B cell (primary cell): ENCODE measurements at regions not wholly inside any gene's neighbourhood (a gene's known extent, or its start where the extent isn't known, plus 50 kb on each side); places are given as distances from the start of the nearest gene placed in this dataset.

ENCODE experiments used
- ATAC-seq: fragments of 200-7000 bp; cut with Tn5 transposase; one replicate; pipeline ENCODE4 v1.10.0; 2021; ENCODE audit warnings: low read depth, mild to moderate bottlenecking, moderate number of reproducible peaks, moderate library complexity
- CTCF ChIA-PET: fragments of 350-600 bp; sonication (Branson Sonifier 250); formaldehyde crosslinking; loops from one replicate; lab custom pipeline; 2021; ENCODE audit warnings: antibody characterized with exemption, inconsistent platforms; lab: Charles Lee
- POLR2A ChIA-PET: fragments of 350-600 bp; sonication (Branson Sonifier 250); formaldehyde crosslinking; loops from one replicate; lab custom pipeline; 2021; ENCODE audit warnings: antibody characterized with exemption; lab: Charles Lee
- DNase-seq: peaks from one replicate; pipeline ENCODE4 v3.0.0; 2013
- H2AFZ ChIP-seq: 2 replicates; pipeline ENCODE4 v1.6.1; 2012; ENCODE audit warnings: mild to moderate bottlenecking, low read depth, low read length; ENCODE audit not compliant: insufficient read depth, poor library complexity, severe bottlenecking
- H3K27ac ChIP-seq, 2 donors: 1 replicate in 1 of 2; 2 replicates in 1 of 2; pipeline ENCODE4 v1.5.1; 2012 to 2013; ENCODE audit warnings: low read length in 2 of 2, mild to moderate bottlenecking in 2 of 2, moderate library complexity in 1 of 2
- H3K27me3 ChIP-seq, 4 experiments: fragments of 200-600 bp in 1 of 4; sonication (generic) in 1 of 4; replicated peaks in 1 of 4; 1 replicate in 2 of 4; 2 replicates in 2 of 4; pipeline versions ENCODE4 v1.6.1 to v1.7.0; 2013 to 2016; ENCODE audit warnings: low read length in 3 of 4, mild to moderate bottlenecking in 2 of 4, mixed read lengths in 1 of 4, moderate library complexity in 1 of 4; ENCODE audit not compliant: insufficient read depth in 4 of 4, control insufficient read depth in 3 of 4; ENCODE audit errors: control extremely low read depth in 1 of 4
- H3K36me3 ChIP-seq, 2 experiments: replicated peaks in 1 of 2; 1 replicate in 1 of 2; 2 replicates in 1 of 2; pipeline versions ENCODE4 v1.6.1 to v1.7.1; 2013; ENCODE audit warnings: low read length in 1 of 2; ENCODE audit not compliant: insufficient read depth in 2 of 2, control insufficient read depth in 1 of 2; ENCODE audit errors: control extremely low read depth in 1 of 2, extremely low read depth in 1 of 2
- H3K4me1 ChIP-seq, 2 donors: fragments of 200-600 bp in 1 of 2; sonication (generic) in 1 of 2; 1 replicate in 1 of 2; 2 replicates in 1 of 2; pipeline versions ENCODE4 v1.5.1 to v1.6.1; 2013 to 2017; ENCODE audit warnings: low read length in 2 of 2; ENCODE audit not compliant: control insufficient read depth in 2 of 2, insufficient read depth in 2 of 2
- H3K4me2 ChIP-seq: replicated peaks from 2 replicates; pipeline ENCODE3; 2012; ENCODE audit warnings: mild to moderate bottlenecking, low read depth, low read length; ENCODE audit not compliant: poor library complexity, severe bottlenecking
- H3K4me3 ChIP-seq, 5 experiments: fragments of 200-600 bp in 1 of 5; sonication (generic) in 1 of 5; 1 replicate in 3 of 5; 2 replicates in 2 of 5; pipeline versions ENCODE4 v1.5.1 to v1.7.0; 2011 to 2016; ENCODE audit warnings: low read length in 4 of 5, mild to moderate bottlenecking in 4 of 5, low read depth in 2 of 5, control low read depth in 1 of 5, moderate library complexity in 1 of 5; ENCODE audit not compliant: insufficient read depth in 1 of 5; ENCODE audit errors: control extremely low read depth in 1 of 5, extremely low read depth in 1 of 5
- H3K79me2 ChIP-seq: fragments of 200-600 bp; sonication (generic); one replicate; pipeline ENCODE4 v1.6.0; 2016; ENCODE audit warnings: low read length; ENCODE audit not compliant: control insufficient read depth, insufficient read depth
- H3K9ac ChIP-seq: fragments of 200-600 bp; sonication (generic); 2 replicates; pipeline ENCODE4 v1.6.1; 2017; ENCODE audit warnings: mild to moderate bottlenecking, low read length, moderate library complexity
- H3K9me3 ChIP-seq, 3 donors: one replicate each; pipeline versions ENCODE4 v1.6.1 to v1.7.1; 2013; ENCODE audit warnings: low read length in 2 of 3; ENCODE audit not compliant: control insufficient read depth in 2 of 3, insufficient read depth in 1 of 3; ENCODE audit errors: control extremely low read depth in 1 of 3
- H4K20me1 ChIP-seq: 2 replicates; pipeline ENCODE4 v1.6.0; 2012; ENCODE audit warnings: mild to moderate bottlenecking, low read length; ENCODE audit not compliant: insufficient read depth, control insufficient read depth, poor library complexity, severe bottlenecking
- H3K27ac Mint-ChIP-seq: one replicate; pipeline ENCODE4 v1.8.0; 2021; ENCODE audit warnings: mixed read lengths
- H3K27me3 Mint-ChIP-seq: one replicate; pipeline ENCODE4 v1.8.0; 2021; ENCODE audit warnings: mixed read lengths
- H3K4me1 Mint-ChIP-seq: one replicate; pipeline ENCODE4 v1.8.0; 2021; ENCODE audit warnings: mixed read lengths
- H3K4me3 Mint-ChIP-seq: one replicate; pipeline ENCODE4 v1.8.0; 2021; ENCODE audit warnings: mixed read lengths
- H3K9me3 Mint-ChIP-seq: one replicate; pipeline ENCODE4 v1.8.0; 2022; ENCODE audit warnings: mixed read lengths; ENCODE audit not compliant: insufficient read depth
- CTCF ChIP-seq: fragments of 200-600 bp; IDR thresholded peaks from one replicate; pipeline ENCODE4 v1.8.0; 2022; ENCODE audit warnings: antibody characterized with exemption, mild to moderate bottlenecking
- EZH2 ChIP-seq: IDR thresholded peaks from 2 replicates; pipeline ENCODE4 v1.6.1; 2012; ENCODE audit warnings: borderline replicate concordance, low read depth, mild to moderate bottlenecking, moderate library complexity, low read length; ENCODE audit not compliant: insufficient read depth, poor library complexity, severe bottlenecking
- WGBS: methylation state at CpG from one replicate; pipeline ENCODE4 v1.1.5; 2013; ENCODE audit warnings: missing lambda C conversion rate; ENCODE audit not compliant: insufficient coverage; 5-methylcytosine and 5-hydroxymethylcytosine counted together
- intact Hi-C: fragments of 100-400 bp; cut with micrococcal nuclease; formaldehyde crosslinking; loops from one replicate; pipeline ENCODE4 v1.10.0; 2022

- Histone ChIP-seq H2AFZ (no peak overlapping the region), H3K4me2 (no peak overlapping the region), H4K20me1 (no peaks in the 10 kb centered on the region), H3K9me3 (no peaks in the 10 kb centered on the region), H3K27me3 (no peaks in the 10 kb centered on the region), H3K79me2 (no peaks in the 10 kb centered on the region), H3K4me1 (no peaks in the 10 kb centered on the region), H3K27ac (no peak overlapping the region), H3K9ac (no peak overlapping the region), H3K4me3 (no peak overlapping the region), H3K36me3 (no peaks in the 10 kb centered on the region)
- ChIA-PET POLR2A (no interaction called here), CTCF (interaction anchor here (0.6 kb wide), 1 partner anchor 34 kb away, joined by 4 read pairs; no protein-coding TSS in a partner anchor)
- intact Hi-C loops, result no loop called here
- no peaks in the 10 kb centered on the region for H3K9me3 Mint-ChIP-seq
- no peak overlapping the region for H3K4me3 Mint-ChIP-seq
- WGBS, result 100% methylated on average over 1 of the region's 3 CpGs
- no peak overlapping the region for H3K27ac Mint-ChIP-seq
- ATAC-seq (no peak), DNase-seq (no peak)
- no peaks in the 10 kb centered on the region for H3K4me1 Mint-ChIP-seq
- H3K27me3 Mint-ChIP-seq, result no peaks in the 10 kb centered on the region
- TF ChIP-seq EZH2, result no peak
- no peak for TF ChIP-seq CTCF
Observed at GRCh38 chr6:121885399-121886152, 450.1 kb downstream of the GJA1 start.

GRCh38 chr6:121886223-121886830 lies 450.9 kb downstream of the GJA1 start:
- Mint-ChIP-seq H3K4me1 (no peaks in the 10 kb centered on the region), H3K9me3 (no peaks in the 10 kb centered on the region), H3K27me3 (no peaks in the 10 kb centered on the region), H3K4me3 (no peak overlapping the region), H3K27ac (no peak overlapping the region)
- Histone ChIP-seq H4K20me1 (no peaks in the 10 kb centered on the region), H3K9me3 (no peaks in the 10 kb centered on the region), H3K27me3 (no peaks in the 10 kb centered on the region), H3K4me3 (no peak overlapping the region), H3K4me2 (no peak overlapping the region), H2AFZ (no peak overlapping the region), H3K27ac (no peak overlapping the region), H3K9ac (no peak overlapping the region), H3K36me3 (no peaks in the 10 kb centered on the region), H3K79me2 (no peaks in the 10 kb centered on the region), H3K4me1 (no peaks in the 10 kb centered on the region)
- ChIA-PET POLR2A (no interaction called here), CTCF (no interaction called here)
- no CpG with 5 or more reads among the region's 2 CpGs for WGBS
- no peak for ATAC-seq
- no peak for DNase-seq
- intact Hi-C loops, result no loop called here
- TF ChIP-seq CTCF (no peak), EZH2 (no peak)
